Memory B cell (primary cell): ENCODE measurements at regions not wholly inside any gene's neighbourhood (a gene's known extent, or its start where the extent isn't known, plus 50 kb on each side); places are given as distances from the start of the nearest gene placed in this dataset.
"Not testable (repeated sequence)": the region's sequence is repeated elsewhere in the genome, so short reads cannot be mapped to it uniquely, and the experiment has no call there.

ENCODE experiments used
- ATAC-seq: fragments of 150-1000 bp; cut with Tn5 transposase; 2 replicates; pipeline ENCODE4 v1.10.0; 2021; ENCODE audit warnings: low read depth, mild to moderate bottlenecking, moderate library complexity
- DNase-seq, 2 donors: peaks; one replicate each; pipeline ENCODE4 v3.0.0; 2022; ENCODE audit warnings: low spot score in 2 of 2
- H3K27ac Mint-ChIP-seq: one replicate; pipeline ENCODE4 v1.8.0; 2022; ENCODE audit warnings: mild to moderate bottlenecking, moderate library complexity, mixed read lengths
- H3K27me3 Mint-ChIP-seq: one replicate; pipeline ENCODE4 v1.8.0; 2022; ENCODE audit warnings: mixed read lengths
- H3K36me3 Mint-ChIP-seq: one replicate; pipeline ENCODE4 v1.8.0; 2022; ENCODE audit warnings: mild to moderate bottlenecking, mixed read lengths
- H3K4me1 Mint-ChIP-seq: one replicate; pipeline ENCODE4 v1.8.0; 2022; ENCODE audit warnings: mixed read lengths
- H3K4me3 Mint-ChIP-seq: one replicate; pipeline ENCODE4 v1.8.0; 2022; ENCODE audit warnings: mild to moderate bottlenecking, moderate library complexity, mixed read lengths
- H3K9me3 Mint-ChIP-seq: one replicate; pipeline ENCODE4 v1.8.0; 2022; ENCODE audit warnings: mixed read lengths

DNA sequence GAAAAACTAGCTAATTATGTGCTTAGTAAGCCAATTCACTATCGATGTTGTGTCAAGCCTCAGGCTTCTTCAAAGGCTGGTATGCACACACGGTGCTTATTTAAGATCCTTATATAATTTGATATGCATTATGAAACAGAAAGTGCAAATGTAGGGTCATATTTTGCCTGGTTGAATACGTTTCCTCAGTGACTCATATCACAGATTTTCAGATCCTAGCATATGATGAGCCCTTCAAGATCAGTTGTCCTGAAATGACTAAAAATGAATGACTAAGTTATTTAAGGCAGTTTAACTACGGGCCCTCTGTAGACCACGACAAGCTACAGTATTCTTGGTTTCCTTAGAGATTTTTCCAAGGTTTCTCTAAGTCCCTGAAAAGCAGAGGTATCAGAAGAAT lies 778.3 kb downstream of the PRELID2 start:
- H3K9me3 Mint-ChIP-seq = no peaks in the 10 kb centered on the region
- H3K4me1 Mint-ChIP-seq = no peaks in the 10 kb centered on the region
- DNase-seq (no peak), ATAC-seq (no peak)
- no peak overlapping the region for H3K4me3 Mint-ChIP-seq
- H3K27me3 Mint-ChIP-seq = no peaks in the 10 kb centered on the region
- no peak overlapping the region for H3K27ac Mint-ChIP-seq
- H3K36me3 Mint-ChIP-seq = no peaks in the 10 kb centered on the region

- H3K4me3 Mint-ChIP-seq = no peak overlapping the region
- H3K36me3 Mint-ChIP-seq = no peaks in the 10 kb centered on the region
- no peak overlapping the region for H3K27ac Mint-ChIP-seq
- no peaks in the 10 kb centered on the region for H3K4me1 Mint-ChIP-seq
- H3K27me3 Mint-ChIP-seq = no peaks in the 10 kb centered on the region
- no peak for ATAC-seq
- no peak for DNase-seq
- no peaks in the 10 kb centered on the region for H3K9me3 Mint-ChIP-seq
These were observed 785.0 kb downstream of the PRELID2 start for GRCh38 chr5:145050181-145050580.

DNA sequence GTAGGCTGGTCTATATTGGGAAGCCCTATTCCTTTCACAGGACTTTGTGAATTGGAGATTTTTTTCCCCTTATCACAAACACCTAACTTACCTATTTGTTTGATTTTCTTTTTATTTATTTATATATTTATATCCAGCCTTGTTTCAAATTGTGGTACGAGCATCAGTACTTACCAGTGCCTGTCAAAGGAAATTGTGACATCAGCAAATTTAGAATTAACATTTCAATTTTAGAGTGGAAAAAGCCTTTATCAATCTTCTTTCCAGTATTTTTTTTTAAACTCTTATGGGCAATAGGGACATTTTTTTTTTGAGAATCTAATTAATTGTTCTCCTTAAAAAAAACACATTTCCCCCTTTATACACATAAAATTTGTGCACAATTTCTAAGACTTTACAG lies 790.2 kb downstream of the PRELID2 start:
- ATAC-seq (no peak), DNase-seq (no peak)
- Mint-ChIP-seq H3K4me3 (no peak overlapping the region), H3K27me3 (no peaks in the 10 kb centered on the region), H3K9me3 (no peaks in the 10 kb centered on the region), H3K27ac (no peak overlapping the region), H3K4me1 (no peaks in the 10 kb centered on the region), H3K36me3 (no peaks in the 10 kb centered on the region)

GRCh38 chr5:145028626-145029025 lies 806.5 kb downstream of the PRELID2 start:
- Mint-ChIP-seq H3K36me3 (no peaks in the 10 kb centered on the region), H3K27me3 (no peaks in the 10 kb centered on the region), H3K27ac (no peak overlapping the region), H3K9me3 (peaks cover 3% of the 10 kb centered on the region), H3K4me1 (no peaks in the 10 kb centered on the region), H3K4me3 (no peak overlapping the region)
- DNase-seq (no peak), ATAC-seq (no peak)

- no peaks in the 10 kb centered on the region for H3K36me3 Mint-ChIP-seq
- no peak for ATAC-seq
- no peaks in the 10 kb centered on the region for H3K4me1 Mint-ChIP-seq
- H3K4me3 Mint-ChIP-seq = no peak overlapping the region
- H3K9me3 Mint-ChIP-seq = peaks cover 3% of the 10 kb centered on the region
- H3K27ac Mint-ChIP-seq = no peak overlapping the region
- no peaks in the 10 kb centered on the region for H3K27me3 Mint-ChIP-seq
- no peak for DNase-seq
These were observed 807.9 kb downstream of the PRELID2 start for GRCh38 chr5:145027286-145027685.

DNA sequence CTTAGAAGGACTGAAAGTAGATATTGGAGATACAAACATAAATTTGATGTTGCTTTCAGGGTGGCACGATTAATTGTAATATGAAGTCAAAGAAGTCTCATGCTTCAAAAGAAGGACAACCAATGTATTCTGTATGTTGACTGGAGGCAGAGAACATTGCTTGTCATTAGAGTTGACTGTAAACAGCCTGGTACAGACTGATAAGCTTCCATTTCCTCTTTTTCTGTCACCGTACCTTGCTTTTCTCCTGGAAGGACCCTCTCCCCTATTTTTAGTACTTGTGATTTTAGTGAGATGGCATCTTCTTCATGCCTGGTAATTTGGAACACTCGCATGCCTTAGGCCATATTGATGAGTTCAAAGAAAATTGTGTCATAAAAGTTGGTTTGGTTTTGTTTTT lies 809.4 kb downstream of the PRELID2 start:
- no peaks in the 10 kb centered on the region for H3K27me3 Mint-ChIP-seq
- DNase-seq (no peak), ATAC-seq (no peak)
- no peak overlapping the region for H3K4me3 Mint-ChIP-seq
- H3K4me1 Mint-ChIP-seq = no peaks in the 10 kb centered on the region
- H3K9me3 Mint-ChIP-seq = peaks cover 1% of the 10 kb centered on the region
- no peaks in the 10 kb centered on the region for H3K36me3 Mint-ChIP-seq
- H3K27ac Mint-ChIP-seq = no peak overlapping the region

GRCh38 chr5:145015146-145015545 lies 820.0 kb downstream of the PRELID2 start:
- H3K27me3 Mint-ChIP-seq = no peaks in the 10 kb centered on the region
- DNase-seq = no peak

GRCh38 chr5:145014109-145014508 lies 821.0 kb downstream of the PRELID2 start:
- H3K4me3 Mint-ChIP-seq = no peak overlapping the region
- no peaks in the 10 kb centered on the region for H3K4me1 Mint-ChIP-seq
- no peak overlapping the region for H3K27ac Mint-ChIP-seq
- H3K36me3 Mint-ChIP-seq = no peaks in the 10 kb centered on the region
- ATAC-seq (no peak), DNase-seq (no peak)
- no peaks in the 10 kb centered on the region for H3K27me3 Mint-ChIP-seq
- H3K9me3 Mint-ChIP-seq = peaks cover 2% of the 10 kb centered on the region

More at GRCh38 chr5:145015146-145015545, 820.0 kb downstream of the PRELID2 start:
- H3K9me3 Mint-ChIP-seq = peaks cover 2% of the 10 kb centered on the region
- H3K4me3 Mint-ChIP-seq = no peak overlapping the region
- no peaks in the 10 kb centered on the region for H3K36me3 Mint-ChIP-seq
- no peak for ATAC-seq
- no peak overlapping the region for H3K27ac Mint-ChIP-seq
- H3K4me1 Mint-ChIP-seq = no peaks in the 10 kb centered on the region

DNA sequence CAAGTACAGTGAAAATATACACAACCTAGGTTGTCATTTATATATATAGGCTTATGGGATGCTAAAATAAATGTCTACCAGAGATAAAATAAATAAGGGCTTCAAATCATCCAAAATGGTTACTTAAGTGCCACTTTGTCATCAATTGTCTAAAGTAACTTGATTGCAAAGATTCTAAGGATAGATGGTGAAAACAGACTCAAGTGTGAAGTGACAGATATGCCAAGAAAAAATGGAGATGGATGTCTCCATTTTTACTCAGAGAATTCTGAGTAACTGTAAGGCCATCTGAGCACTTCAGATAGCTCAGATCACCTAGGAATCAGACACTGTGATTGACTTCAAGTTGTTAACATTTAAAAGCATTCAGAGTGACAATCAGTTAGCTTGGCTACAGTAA lies 824.3 kb downstream of the PRELID2 start:
- H3K4me1 Mint-ChIP-seq = no peaks in the 10 kb centered on the region
- DNase-seq (no peak), ATAC-seq (no peak)
- no peaks in the 10 kb centered on the region for H3K27me3 Mint-ChIP-seq
- H3K9me3 Mint-ChIP-seq = peaks cover 2% of the 10 kb centered on the region
- H3K27ac Mint-ChIP-seq = no peak overlapping the region
- H3K4me3 Mint-ChIP-seq = no peak overlapping the region
- H3K36me3 Mint-ChIP-seq = no peaks in the 10 kb centered on the region

DNA sequence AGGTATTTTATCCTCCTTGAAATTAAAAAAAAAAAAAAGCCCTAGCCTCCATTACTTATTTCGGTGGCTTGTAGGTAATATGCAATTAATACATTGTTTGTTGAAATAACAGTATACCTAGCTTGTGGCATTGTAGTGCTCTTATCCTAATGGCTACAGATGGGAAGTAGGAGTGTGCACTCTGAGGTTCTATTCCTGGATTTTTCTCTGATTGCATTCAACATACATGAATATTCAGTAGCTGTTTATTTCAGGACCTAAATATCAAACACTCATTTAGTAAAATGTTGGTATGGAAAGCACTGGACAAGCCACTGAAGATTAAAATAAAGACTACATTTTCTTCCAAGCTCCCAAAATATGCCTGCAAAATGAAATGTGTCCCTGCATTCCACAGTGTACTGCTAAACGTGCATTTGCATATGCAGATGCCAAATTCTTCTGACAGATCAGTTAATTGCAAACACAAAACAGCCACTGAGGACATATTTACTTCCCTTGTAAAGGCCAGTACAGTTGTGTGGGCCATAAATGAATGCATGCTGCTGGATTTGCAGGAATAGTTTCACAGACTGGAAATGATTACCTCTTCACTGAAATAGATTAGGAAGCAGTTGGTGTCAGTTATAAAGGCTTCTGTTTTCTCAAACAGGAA lies 826.1 kb downstream of the PRELID2 start:
- no peaks in the 10 kb centered on the region for H3K27me3 Mint-ChIP-seq
- H3K27ac Mint-ChIP-seq = no peak overlapping the region

DNA sequence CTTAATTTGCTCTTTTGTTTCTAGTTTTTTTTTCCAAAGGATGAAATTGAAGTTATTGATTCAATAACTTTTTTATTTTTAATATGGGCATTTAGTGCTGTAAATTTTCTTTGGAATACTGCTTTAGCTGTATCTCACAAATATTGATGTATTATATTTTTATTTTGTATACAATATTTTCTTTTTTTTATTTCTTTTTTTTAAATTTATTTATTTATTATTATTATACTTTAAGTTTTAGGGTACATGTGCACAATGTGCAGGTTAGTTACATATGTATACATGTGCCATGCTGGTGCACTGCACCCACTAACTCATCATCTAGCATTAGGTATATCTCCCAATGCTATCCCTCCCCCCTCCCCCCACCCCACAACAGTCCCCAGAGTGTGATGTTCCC lies 823.7 kb downstream of the KCTD16 start:
- H3K36me3 Mint-ChIP-seq, H3K4me1 Mint-ChIP-seq, H3K4me3 Mint-ChIP-seq, H3K9me3 Mint-ChIP-seq, H3K27me3 Mint-ChIP-seq, H3K27ac Mint-ChIP-seq, ATAC-seq, DNase-seq: not testable (repeated sequence)

More for the DNA sequence above, 826.1 kb downstream of the PRELID2 start:
- Mint-ChIP-seq H3K36me3 (no peaks in the 10 kb centered on the region), H3K4me3 (no peak overlapping the region), H3K4me1 (no peaks in the 10 kb centered on the region), H3K9me3 (no peaks in the 10 kb centered on the region)
- DNase-seq (no peak), ATAC-seq (no peak)

DNA sequence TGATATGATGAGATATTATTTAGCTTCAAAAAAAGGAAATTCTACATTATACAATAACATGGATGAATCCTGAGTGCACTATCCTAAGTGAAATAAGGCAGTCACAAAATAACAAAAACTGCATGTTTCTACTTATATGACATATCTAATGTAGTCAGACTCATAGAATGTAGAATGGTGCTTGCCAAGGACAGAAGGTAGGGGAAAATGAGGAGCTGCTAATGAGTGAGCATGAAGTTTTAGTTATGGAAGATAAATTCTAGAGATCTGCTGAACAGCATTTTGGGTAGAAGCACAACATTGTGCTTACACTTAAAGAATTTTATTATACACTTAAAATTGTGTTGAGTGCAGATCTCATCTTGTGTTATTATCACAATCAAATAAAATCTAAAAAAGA lies 812.4 kb downstream of the KCTD16 start:
- Mint-ChIP-seq H3K4me1 (no peaks in the 10 kb centered on the region), H3K27me3 (no peaks in the 10 kb centered on the region), H3K9me3 (no peaks in the 10 kb centered on the region), H3K4me3 (no peak overlapping the region), H3K27ac (no peak overlapping the region), H3K36me3 (no peaks in the 10 kb centered on the region)
- DNase-seq (no peak), ATAC-seq (no peak)

DNA sequence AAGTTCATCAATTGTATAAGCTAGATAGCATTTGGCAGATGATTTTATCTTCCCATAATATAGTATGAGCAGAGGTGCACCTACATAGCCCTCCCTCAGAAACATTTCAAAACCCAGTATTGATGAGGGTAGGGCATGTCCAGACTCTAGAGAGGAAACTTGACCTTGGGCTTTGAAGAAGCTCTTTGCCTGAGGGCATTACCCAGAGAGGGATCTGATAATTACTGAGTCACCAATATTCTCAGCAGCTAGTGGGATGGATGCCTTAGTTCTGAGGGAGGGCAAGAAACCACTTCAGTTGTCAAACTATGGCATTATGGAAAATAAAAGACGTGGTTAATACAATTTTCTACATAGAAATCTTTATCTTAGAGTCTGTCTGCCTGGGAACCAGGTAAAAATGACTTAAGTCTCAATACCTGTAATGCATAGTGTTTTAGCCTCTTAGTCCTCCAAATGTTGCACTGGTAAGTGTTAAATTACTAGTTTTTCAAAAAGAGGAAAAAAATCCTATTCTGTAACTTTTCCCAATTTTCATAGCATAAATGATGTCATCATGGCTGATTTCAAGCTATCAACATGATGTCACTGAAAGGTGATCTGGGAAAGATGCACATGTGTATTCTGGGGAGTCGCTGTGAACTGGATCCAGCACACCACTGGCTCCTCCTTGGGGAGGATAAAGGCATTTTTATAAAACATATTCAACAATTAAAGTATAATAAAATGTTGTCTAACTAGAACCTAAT lies 809.0 kb downstream of the KCTD16 start:
- no peak for DNase-seq
- Mint-ChIP-seq H3K4me1 (no peaks in the 10 kb centered on the region), H3K27me3 (no peaks in the 10 kb centered on the region), H3K36me3 (no peaks in the 10 kb centered on the region), H3K4me3 (no peak overlapping the region), H3K27ac (no peak overlapping the region), H3K9me3 (peaks cover 2% of the 10 kb centered on the region)
- no peak for ATAC-seq

DNA sequence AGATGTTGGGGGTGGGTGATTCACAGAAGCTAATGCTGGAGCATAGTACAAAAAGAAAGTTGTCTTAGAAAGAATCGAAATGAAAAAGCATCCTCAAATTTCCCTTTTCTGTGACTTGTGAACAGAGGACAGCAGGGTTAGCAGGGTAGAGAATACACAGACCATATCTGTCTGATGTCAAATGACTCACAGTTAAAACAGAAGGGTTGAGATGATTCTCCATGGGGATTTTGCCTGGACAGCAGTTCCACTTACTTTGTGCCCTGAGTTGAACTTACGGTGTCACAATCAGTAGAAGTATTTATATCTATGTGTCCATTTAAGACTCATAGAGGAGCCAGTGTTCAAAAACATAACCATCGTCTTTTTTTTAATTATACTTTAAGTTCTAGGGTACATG lies 801.6 kb downstream of the KCTD16 start:
- H3K4me3 Mint-ChIP-seq = no peak overlapping the region

More for the DNA sequence above, 801.6 kb downstream of the KCTD16 start:
- no peak for ATAC-seq
- Mint-ChIP-seq H3K27ac (no peak overlapping the region), H3K27me3 (no peaks in the 10 kb centered on the region), H3K36me3 (no peaks in the 10 kb centered on the region), H3K9me3 (peaks cover 7% of the 10 kb centered on the region), H3K4me1 (no peaks in the 10 kb centered on the region)
- DNase-seq = no peak
